T1000 (cell line): ENCODE measurements at regions not wholly inside any gene's neighbourhood (a gene's known extent, or its start where the extent isn't known, plus 50 kb on each side); places are given as distances from the start of the nearest gene placed in this dataset.
"Not testable (repeated sequence)": the region's sequence is repeated elsewhere in the genome, so short reads cannot be mapped to it uniquely, and the experiment has no call there.

Experiments used
- DNase-seq: peaks from one replicate; lab custom pipeline; 2025; ENCODE audit warnings: mixed read lengths; lab: John Stamatoyannopoulos, UW

DNA sequence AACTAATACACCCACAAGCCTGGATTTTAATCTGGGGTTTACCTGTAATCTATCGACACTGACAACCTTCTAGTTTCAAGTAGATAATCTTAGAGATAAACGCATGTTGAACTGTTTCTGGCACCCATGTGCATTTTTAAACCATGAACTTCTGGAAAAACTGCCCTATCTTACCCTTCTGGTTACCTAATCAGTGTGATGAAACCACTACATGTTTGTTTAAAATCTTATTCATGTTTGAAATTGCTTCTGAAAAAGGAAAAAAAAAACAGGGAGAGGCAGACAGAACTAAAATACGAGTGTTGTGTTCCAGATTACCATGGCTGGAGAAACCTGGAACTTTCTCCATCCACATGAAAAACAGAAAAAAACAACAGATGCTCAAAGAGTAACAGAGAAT is 139.3 kb downstream of the MID1IP1 start:
- DNase-seq: no peak

DNA sequence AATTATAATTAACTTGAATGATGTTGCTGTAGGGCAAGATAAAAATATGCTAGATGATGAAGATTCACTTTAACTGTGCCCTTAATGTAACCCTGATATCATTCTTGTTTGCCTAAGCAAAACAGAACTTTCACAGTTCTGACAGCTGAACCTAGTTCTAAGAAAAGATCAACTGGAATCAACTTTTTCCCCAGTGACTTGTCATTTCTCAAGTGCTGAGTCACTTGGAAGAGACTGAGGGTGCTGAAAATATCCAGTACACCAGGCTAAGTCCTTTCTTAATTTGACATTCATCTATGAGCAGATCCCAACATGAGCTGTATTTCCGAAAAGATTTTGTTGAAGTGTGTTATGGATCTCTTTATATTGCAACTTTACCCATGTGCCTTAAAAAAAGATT is 140.4 kb downstream of the MID1IP1 start:
- DNase-seq: no peak

DNA sequence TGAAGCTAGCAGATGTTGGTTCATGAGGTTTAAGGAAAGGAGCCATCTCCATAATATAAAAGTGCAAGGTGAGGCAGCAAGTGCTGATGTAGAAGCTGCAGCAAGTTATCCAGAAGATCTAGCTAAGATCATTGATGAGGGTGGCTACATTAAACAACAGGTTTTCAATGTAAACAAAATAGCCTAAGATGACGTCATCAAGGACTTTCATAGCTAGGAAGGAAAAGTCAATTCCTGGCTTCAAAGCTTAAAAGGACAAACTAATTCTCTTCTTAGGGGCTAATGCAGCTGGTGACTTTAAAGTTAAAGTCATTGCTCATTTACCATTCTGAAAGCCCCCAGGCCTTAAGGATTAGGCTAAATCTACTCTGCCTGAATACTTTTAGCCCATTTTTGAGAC is 141.9 kb downstream of the MID1IP1 start:
- DNase-seq: no peak

DNA sequence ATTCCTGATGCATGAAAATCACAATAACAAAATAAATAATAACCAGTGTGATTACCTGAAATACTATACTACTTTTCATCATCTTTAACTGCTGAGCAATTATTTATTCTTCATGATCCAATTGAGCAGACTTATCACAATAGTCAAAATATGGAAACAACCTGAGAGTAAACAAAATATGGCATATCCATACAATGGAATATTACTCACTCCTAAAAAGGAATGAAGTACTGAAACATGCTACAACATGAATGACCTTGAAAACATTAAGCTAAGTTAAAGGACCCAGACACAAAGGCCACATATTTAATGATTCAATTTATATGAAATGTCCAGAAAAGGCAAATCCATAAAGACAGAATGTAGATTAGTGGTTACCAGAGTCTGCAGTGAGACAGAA is 146.8 kb downstream of the MID1IP1 start:
- no peak for DNase-seq

DNA sequence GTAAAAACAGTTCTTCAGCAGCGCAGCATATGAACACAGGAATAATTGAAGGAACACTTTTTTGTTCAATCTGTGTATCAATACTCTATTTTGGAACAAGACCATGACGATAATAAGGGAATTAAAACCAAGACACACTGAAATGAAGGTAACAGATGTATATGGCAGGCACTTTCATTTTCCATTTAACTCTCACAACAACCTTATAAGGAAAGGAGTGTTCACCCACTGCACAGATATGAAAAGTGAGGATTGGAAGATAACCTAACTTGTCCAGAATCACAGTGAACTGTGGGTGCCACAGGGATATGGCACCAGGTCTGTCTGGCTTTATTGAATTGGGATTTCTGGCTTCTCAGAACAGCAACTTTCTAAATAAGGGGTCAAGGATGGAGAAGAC is 153.3 kb downstream of the MID1IP1 start:
- no peak for DNase-seq

DNA sequence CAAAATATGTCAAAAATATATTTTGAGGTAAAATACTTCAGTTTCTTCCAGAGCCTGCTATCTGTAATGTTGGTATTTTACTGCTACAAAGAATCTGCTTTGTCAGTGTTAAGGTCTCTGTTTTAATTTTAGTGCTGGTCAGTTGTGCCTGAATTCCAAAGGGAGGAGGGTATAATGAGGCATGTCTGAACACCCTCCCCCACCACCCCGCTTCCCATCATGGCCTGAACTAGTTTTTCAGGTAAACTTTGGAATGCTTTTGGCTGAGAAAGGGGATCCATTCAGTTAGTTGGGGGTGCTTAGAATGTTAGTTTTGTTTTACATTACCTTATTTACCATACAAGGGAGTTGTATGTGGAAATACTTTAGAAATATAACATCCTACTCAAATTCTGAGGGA is 158.5 kb downstream of the MID1IP1 start:
- no peak for DNase-seq

DNA sequence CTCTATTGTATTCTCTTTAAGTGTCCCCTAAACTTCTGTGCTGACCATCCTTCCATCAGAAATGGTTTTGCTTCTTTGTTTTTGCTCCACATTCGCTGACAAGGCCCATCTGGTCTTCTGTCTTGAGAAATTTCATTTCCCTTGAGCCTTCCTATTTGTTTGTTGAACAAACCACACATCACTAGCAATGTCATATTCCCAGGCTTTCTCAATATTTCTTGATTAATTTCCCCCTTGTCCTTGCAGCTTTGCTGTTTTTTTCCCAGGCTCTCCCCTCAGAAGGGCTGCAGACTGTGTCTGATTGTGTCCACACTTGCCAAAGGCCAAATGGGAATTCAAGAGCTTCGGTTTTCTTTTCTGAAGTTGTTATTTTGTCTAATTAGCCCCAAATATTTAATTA is 158.9 kb downstream of the MID1IP1 start:
- no peak for DNase-seq

DNA sequence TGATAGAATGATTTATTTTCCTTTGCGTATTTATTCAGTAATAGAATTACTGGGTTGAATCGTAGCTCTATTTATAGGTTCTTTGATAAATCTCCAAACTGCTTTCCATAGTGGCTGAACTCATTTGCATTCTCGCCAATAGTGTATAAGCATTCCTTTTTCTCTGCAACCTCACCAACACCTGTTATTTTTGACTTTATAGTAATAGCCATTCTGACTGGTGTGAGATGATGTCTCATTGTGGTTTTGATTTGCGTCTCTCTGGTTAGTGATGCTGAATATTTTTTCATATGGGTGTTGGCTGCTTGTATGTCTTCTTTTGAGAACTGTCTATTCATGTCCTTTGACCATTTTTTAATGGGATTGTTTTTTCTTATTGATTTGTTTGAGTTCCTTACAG is 160.7 kb downstream of the MID1IP1 start:
- DNase-seq: no peak

DNA sequence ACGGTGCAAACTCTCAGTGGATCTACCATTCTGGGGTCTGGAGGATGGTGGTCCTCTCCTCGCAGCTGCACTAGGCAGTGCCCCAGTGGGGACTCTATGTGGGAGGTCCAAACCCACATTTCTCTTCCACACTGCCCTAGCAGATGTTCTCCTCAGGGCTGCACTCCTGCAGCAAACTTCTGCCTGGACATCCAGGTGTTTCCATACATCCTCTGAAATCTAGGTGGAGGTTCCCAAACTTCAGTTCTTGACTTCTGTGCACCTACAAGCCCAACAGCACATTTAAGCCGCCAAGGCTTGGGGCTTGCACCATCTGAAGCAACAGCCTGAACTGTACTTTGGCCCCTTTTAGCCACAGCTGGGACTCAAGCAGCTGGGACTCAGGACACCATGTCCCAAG is 162.0 kb downstream of the MID1IP1 start:
- DNase-seq: not testable (repeated sequence)

DNA sequence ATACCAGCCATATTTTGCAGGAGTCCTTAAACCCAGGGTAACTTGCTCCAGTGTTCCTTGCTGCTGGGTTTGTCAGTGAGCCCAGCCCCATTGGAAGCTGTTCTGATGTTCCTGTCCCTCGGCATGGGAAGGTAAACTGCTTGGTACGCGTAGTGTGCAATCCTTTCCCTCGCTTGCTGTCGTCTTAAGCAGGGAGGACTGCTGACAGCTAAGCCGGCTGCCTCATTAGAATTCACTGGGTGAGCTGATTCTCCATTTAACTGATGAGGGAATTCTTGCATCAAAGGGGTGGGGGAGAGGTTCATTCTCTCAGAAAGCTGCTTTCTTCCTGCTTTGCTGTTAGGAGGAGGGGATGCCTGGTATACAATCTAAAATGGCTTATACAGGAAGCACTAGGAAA is 164.6 kb downstream of the MID1IP1 start:
- DNase-seq: no peak

DNA sequence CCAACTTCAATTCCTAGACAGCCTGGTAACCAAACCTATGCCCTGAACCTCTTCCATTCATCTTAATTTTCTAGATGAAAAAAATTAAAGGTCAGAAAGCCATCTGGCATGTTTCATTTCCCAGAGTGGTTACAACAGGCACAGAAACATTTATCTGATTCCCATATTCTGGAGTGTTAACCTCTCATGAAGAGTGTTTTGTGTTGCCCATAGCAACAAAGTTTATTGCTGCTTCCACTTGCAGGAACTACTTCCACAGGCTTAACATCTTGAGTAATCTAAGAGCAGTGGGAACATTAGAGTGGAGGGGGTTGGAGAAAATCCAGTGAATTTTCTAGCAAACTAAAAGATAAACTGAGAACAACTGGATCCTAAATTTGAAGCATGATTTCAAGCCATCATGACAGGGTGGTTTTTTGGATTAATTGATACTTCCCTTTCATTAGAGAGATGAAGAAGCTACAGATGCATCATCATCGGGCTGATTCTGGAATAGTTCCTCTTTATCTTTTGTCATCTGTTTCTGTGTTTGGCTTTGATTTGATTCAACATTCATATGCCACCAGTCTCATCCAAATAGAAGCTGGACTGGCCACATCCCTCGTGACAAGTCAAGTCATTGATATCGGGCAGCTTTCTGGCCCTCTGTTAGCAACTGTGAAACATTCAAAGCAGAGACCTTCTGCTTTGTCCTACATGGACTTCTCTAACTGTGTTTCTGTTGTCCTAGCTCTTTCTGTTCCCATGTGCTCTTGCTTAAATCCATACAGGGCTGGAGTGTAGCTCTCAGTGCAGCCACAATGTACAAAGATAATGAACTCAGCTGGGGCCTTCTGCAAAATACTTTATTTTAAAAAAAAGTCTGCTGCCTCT is 167.3 kb downstream of the MID1IP1 start:
- no peak for DNase-seq

DNA sequence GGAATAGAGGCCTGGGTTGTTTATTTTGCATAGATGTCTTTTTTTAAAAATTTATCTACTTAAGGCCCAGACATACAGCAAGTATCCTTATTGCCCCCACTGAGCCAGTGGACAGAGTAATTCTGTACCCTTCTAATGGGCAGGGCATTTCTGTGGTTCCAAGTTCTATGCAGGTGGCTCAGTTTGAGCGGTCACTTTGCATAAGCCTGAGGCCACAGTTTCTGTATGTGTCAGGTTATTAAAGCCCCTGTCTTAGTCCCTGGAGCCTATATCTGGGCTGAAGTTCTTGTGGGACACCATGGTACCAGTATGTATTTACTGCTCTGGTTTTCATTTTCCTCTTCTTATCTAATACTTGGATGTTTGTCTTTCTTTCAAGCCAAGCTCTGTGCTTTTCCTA is 168.8 kb downstream of the MID1IP1 start:
- DNase-seq: no peak

DNA sequence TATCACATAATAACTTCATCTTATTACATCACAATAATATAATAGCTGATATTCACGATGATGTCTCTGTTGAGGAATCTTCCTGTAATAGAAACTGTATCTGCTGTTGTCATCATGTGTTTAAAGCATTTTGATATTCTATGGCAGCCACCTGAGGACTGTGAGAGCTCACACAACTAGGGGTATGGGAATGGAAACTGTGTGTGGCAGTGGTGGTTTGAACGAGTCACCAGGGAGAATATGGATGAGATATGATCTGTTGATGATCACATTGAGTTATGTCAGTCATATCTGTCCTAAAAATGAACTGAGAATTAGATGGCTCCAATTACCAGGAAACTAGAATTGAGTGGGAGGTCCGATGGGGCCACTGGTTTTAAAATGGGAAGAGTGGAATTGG is 169.6 kb downstream of the MID1IP1 start:
- no peak for DNase-seq

DNA sequence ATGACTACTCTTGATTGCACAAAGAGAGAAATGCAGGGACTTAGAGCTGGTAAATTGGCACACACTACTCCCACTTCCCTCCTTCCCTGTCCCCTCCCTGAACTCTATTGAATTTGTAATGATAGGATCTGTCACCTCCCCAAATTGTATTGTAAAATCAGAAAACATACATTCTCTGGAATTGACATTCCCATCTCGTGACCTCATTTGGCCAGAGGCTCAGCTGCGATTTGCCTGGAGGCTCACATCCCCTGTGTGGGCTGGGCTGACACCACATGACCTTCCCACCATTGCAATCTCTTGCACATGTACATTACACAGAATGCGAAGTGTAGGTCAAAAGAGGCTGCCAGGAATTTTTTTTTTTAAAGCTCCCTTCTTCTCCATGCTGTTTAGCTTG is 172.1 kb downstream of the MID1IP1 start:
- peak; percentile 24 for DNase-seq

DNA sequence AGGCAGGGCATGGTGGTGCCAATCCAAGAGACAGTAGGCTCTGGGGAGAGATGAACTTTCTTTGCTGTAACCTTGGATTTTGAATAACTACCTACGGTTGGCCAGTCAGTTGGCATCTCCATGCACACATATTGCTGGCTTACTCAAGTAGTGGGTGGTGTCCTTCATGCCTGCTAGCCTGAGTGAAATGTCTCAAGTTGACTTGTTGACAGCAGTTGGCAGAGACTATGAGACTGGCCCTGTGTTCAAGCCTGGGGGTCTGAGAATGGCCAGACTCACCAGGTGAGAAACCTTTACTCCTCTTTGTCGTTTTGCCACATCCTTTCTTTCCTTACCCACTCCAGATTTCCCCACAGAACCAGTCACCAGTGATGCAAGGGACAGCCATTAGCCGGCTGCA is 173.3 kb downstream of the MID1IP1 start:
- DNase-seq: no peak

DNA sequence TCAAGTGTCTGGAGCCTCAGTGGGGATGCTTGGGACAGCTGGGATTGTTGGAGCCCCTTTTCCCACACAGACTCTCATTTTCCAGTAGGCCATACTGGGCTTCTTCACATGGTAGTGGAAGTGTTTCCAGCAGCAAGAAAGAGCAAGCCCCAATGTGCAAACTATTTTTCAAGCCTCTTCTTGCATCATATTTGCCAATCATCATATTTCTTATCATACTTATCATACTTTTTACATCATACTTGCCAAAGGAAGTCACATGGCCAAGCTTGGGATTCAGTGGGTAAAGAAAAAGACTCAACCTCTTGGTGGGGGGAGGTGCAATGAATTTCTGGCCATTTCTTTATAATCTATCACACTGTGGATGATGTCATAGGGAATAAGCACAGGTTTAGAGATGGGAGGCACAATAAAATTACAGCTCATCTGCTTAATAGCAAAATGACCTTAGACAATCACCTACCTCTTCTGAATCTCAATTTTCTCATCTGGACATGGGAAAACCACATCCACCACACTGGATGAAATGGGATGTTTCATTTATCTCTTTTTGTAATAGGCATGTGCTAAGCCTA is 174.2 kb downstream of the MID1IP1 start:
- no peak for DNase-seq

DNA sequence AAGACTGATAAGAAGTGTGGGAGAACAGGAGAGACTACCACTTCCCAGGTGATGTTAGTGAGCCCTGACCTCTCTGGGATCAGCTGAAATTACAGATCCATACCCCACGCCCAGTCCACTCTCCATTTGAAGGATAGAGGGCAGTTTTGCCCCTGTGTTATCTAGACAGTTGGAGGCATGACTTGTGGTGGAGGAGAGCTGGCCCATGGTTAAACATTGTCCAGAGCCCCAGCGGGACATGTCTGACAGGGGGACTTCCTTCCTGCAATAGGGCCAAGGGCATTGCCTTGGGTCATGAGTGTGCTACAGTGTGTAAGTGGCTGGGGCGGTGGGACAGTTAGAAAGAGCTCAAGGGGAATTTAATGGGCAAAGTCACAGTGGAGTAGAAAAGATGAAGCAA is 181.1 kb downstream of the MID1IP1 start:
- DNase-seq: no peak

DNA sequence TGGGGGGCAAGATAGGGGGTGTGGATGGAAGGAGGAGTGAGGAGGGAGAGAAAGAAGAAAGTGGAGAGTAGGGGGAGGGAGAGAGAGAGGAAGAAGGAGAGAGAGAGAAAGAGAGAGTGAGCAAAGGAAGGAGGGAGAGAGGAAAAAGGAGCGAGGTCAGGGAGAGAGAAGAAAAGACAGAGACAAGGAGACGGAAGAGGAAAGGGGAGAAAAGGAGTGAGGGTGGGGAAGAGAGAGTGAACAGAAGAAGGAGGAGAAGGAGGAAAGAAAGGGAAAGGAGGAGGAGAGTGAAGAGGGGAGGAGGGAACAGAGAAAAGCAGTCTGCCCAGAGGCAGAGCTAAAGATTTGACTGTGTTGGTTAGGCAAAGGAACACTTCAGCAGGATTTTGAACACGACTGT is 181.6 kb downstream of the MID1IP1 start:
- no peak for DNase-seq

DNA sequence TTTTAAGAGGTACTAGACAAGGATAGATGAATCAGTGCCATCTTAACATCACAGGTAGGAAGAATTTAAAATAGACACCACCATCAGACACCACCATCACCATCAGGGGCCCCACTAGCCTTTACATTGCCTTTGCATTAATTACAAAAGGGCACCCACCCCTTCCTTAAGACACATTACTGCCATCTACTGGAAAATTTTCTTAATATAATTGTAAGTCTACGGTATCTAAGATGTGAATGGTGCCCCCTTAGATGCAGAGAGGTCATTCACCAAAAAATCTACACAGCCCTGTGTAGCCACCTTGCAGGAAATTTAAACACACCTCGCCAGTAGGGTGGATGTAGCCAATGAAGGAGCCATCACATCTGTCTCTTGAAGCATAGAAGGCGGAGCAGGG is 184.1 kb downstream of the MID1IP1 start:
- no peak for DNase-seq

DNA sequence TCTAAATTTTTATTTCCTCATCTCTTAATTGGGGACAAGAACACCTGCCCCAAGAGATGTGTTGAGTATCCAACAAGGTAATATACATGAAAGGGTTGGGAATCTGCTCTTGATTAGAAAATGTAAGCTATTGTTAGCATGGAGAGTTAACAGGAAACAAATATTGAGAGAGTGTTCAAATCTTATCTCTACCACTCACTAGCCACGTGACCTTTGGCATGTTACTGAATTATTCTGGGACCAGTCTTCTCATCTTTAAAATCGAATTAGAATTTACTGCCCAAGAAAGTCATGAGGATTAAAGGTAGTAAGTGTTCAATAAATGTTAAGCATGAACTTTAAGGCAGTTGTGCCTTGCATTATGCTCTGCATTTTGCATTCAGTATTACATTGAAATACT is 184.7 kb downstream of the MID1IP1 start:
- DNase-seq: no peak

DNA sequence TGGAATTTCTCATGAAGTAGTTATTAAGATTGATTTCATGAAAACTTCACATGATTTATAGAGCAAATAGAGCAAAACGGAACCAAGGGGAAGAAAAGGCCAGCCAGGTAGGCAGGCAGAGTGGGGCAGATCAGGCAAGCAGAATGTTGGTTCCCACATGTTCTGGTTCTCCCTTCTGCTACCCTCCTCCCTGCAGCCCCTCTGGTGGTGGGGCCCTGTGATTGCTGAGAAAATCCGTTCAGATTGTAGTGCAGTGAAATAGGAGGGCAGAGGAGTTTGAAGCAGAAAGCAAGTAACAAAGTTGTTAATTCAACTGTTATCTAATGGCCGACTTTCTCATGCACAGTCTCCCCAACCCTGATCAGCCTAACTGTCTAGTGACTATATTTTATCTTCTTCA is 185.3 kb downstream of the MID1IP1 start:
- no peak for DNase-seq

DNA sequence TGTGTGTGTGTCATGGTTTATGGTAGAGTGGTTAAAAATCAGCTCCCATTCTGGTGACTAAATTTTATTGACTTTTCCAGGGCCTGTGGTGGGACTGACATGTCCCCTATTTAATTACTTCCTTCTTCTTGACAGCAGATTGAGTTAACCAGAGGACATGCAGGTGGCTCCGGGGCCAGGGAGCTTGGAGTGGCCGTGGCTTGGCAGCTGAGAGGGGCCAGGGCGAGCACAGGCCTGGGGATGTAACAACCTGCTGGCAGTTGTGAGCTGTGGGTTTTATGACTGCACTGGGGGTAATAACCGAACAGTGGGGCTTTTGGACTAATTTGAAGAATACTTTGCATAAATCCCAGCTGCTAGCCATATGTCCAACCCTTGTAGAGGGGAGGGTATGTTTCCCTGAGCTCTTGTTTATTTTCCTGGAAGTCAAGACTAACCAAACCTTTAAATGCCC is 186.0 kb downstream of the MID1IP1 start:
- no peak for DNase-seq

DNA sequence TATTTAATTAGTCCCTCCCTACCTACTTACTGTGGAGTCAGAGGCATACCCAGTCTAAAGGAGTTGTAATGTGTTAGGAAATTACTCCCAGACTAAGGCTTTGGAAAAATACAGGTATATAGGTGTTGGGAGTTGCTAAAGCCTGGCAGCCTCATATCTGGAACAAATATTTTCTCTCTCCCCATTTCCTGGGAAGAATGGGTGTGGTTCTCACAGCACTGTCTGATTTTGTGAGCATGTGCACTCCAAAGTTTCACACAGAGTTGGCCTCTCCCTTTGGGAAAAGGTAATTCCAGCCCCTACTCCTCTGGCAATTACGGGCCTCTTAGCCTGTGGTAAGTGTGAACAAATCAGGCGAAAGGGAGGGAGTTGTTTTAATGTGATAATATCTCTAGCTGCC is 187.0 kb downstream of the MID1IP1 start:
- DNase-seq: no peak

DNA sequence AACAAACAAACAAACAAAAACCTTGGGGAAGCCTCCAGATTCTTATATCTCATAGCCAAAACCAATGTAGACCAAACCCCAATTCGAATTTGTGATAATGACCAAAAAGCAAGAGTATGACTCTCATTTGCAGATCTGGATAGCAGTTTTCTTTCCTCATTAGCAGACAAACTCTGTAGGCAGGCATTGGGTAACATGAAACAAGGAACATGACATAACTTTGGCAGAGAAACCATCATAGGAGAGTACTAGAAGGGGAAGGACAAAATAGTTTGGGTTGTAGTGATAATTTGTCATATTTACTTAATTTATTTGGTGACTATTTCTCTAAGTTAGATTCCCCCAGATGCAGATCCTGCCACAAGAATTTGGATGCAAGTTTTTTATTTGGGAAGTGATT is 187.8 kb downstream of the MID1IP1 start:
- DNase-seq: no peak
